Stimulated activated naive CD8-positive, alpha-beta T cell treated with anti-CD3 and anti-CD28 coated beads, Interleukin-15, Interleukin-2, amounts not matched to agents 100 ng/mL and 50 ng/mL, for 24 hours (primary cell): ENCODE measurements at regions not wholly inside any gene's neighbourhood (a gene's known extent, or its start where the extent isn't known, plus 50 kb on each side); places are given as distances from the start of the nearest gene placed in this dataset.

ENCODE experiments used
- H3K27ac Mint-ChIP-seq: one replicate; pipeline ENCODE4 v1.8.0; 2021; ENCODE audit warnings: mild to moderate bottlenecking, mixed read lengths
- H3K27me3 Mint-ChIP-seq: one replicate; pipeline ENCODE4 v1.8.0; 2021; ENCODE audit warnings: mixed read lengths
- H3K36me3 Mint-ChIP-seq: one replicate; pipeline ENCODE4 v1.8.0; 2021; ENCODE audit warnings: low read depth, mixed read lengths
- H3K4me1 Mint-ChIP-seq: one replicate; pipeline ENCODE4 v1.8.0; 2021; ENCODE audit warnings: low read depth, mixed read lengths
- H3K4me3 Mint-ChIP-seq: one replicate; pipeline ENCODE4 v1.8.0; 2021; ENCODE audit warnings: mild to moderate bottlenecking, mixed read lengths
- H3K9me3 Mint-ChIP-seq: one replicate; pipeline ENCODE4 v1.8.0; 2021; ENCODE audit warnings: mixed read lengths

GRCh38 chr1:56062625-56063024 is 516.7 kb downstream of the PLPP3 start:
- H3K36me3 Mint-ChIP-seq, result no peaks in the 10 kb centered on the region
- H3K4me3 Mint-ChIP-seq, result no peak overlapping the region
- no peaks in the 10 kb centered on the region for H3K27me3 Mint-ChIP-seq
- no peaks in the 10 kb centered on the region for H3K4me1 Mint-ChIP-seq
- no peaks in the 10 kb centered on the region for H3K9me3 Mint-ChIP-seq
- H3K27ac Mint-ChIP-seq, result no peak overlapping the region

GRCh38 chr1:56061824-56062223 is 517.5 kb downstream of the PLPP3 start:
- Mint-ChIP-seq H3K36me3 (no peaks in the 10 kb centered on the region), H3K27ac (no peak overlapping the region), H3K9me3 (no peaks in the 10 kb centered on the region), H3K27me3 (no peaks in the 10 kb centered on the region), H3K4me3 (no peak overlapping the region), H3K4me1 (no peaks in the 10 kb centered on the region)

- no peak overlapping the region for H3K27ac Mint-ChIP-seq
- H3K9me3 Mint-ChIP-seq, result no peaks in the 10 kb centered on the region
- H3K36me3 Mint-ChIP-seq, result no peaks in the 10 kb centered on the region
- no peaks in the 10 kb centered on the region for H3K27me3 Mint-ChIP-seq
- H3K4me3 Mint-ChIP-seq, result no peak overlapping the region
- no peaks in the 10 kb centered on the region for H3K4me1 Mint-ChIP-seq
Observed at GRCh38 chr1:56060906-56061305, 518.5 kb downstream of the PLPP3 start.

GRCh38 chr1:56057466-56058405 is 521.6 kb downstream of the PLPP3 start:
- Mint-ChIP-seq H3K4me3 (no peak overlapping the region), H3K27me3 (no peaks in the 10 kb centered on the region), H3K4me1 (no peaks in the 10 kb centered on the region), H3K9me3 (no peaks in the 10 kb centered on the region), H3K27ac (no peak overlapping the region), H3K36me3 (no peaks in the 10 kb centered on the region)

- Mint-ChIP-seq H3K9me3 (no peaks in the 10 kb centered on the region), H3K36me3 (no peaks in the 10 kb centered on the region), H3K27me3 (no peaks in the 10 kb centered on the region), H3K4me1 (no peaks in the 10 kb centered on the region), H3K27ac (no peak overlapping the region), H3K4me3 (no peak overlapping the region)
Observed at GRCh38 chr1:56056438-56057287, 522.7 kb downstream of the PLPP3 start.

- Mint-ChIP-seq H3K27ac (no peak overlapping the region), H3K36me3 (no peaks in the 10 kb centered on the region)
Observed at GRCh38 chr1:56054959-56055358, 524.4 kb downstream of the PLPP3 start.

GRCh38 chr1:56052041-56052440 is 527.3 kb downstream of the PLPP3 start:
- Mint-ChIP-seq H3K27me3 (no peaks in the 10 kb centered on the region), H3K9me3 (peaks cover 3% of the 10 kb centered on the region), H3K27ac (no peak overlapping the region), H3K4me1 (no peaks in the 10 kb centered on the region), H3K36me3 (no peaks in the 10 kb centered on the region), H3K4me3 (no peak overlapping the region)

More at GRCh38 chr1:56054959-56055358, 524.4 kb downstream of the PLPP3 start:
- Mint-ChIP-seq H3K4me3 (no peak overlapping the region), H3K4me1 (no peaks in the 10 kb centered on the region), H3K27me3 (no peaks in the 10 kb centered on the region), H3K9me3 (no peaks in the 10 kb centered on the region)

- no peak overlapping the region for H3K27ac Mint-ChIP-seq
- H3K27me3 Mint-ChIP-seq, result no peaks in the 10 kb centered on the region
- no peak overlapping the region for H3K4me3 Mint-ChIP-seq
- no peaks in the 10 kb centered on the region for H3K4me1 Mint-ChIP-seq
- H3K9me3 Mint-ChIP-seq, result peaks cover 3% of the 10 kb centered on the region
- H3K36me3 Mint-ChIP-seq, result no peaks in the 10 kb centered on the region
Observed at GRCh38 chr1:56050911-56051310, 528.5 kb downstream of the PLPP3 start.

GRCh38 chr1:56045477-56045876 is 533.9 kb downstream of the PLPP3 start:
- no peaks in the 10 kb centered on the region for H3K36me3 Mint-ChIP-seq
- no peaks in the 10 kb centered on the region for H3K27me3 Mint-ChIP-seq
- peaks cover 3% of the 10 kb centered on the region for H3K9me3 Mint-ChIP-seq
- H3K4me1 Mint-ChIP-seq, result no peaks in the 10 kb centered on the region
- no peak overlapping the region for H3K27ac Mint-ChIP-seq
- no peak overlapping the region for H3K4me3 Mint-ChIP-seq

- Mint-ChIP-seq H3K4me3 (no peak overlapping the region), H3K9me3 (peaks cover 3% of the 10 kb centered on the region), H3K4me1 (no peaks in the 10 kb centered on the region), H3K36me3 (no peaks in the 10 kb centered on the region), H3K27ac (no peak overlapping the region), H3K27me3 (no peaks in the 10 kb centered on the region)
Observed at GRCh38 chr1:56045062-56045461, 534.3 kb downstream of the PLPP3 start.

- no peaks in the 10 kb centered on the region for H3K9me3 Mint-ChIP-seq
- H3K27me3 Mint-ChIP-seq, result peaks cover 8% of the 10 kb centered on the region
- H3K36me3 Mint-ChIP-seq, result no peaks in the 10 kb centered on the region
- no peaks in the 10 kb centered on the region for H3K4me1 Mint-ChIP-seq
- H3K27ac Mint-ChIP-seq, result no peak overlapping the region
- no peak overlapping the region for H3K4me3 Mint-ChIP-seq
Observed at GRCh38 chr1:56036479-56036878, 542.9 kb downstream of the PLPP3 start.

GRCh38 chr1:56034847-56035481 is 544.4 kb downstream of the PLPP3 start:
- Mint-ChIP-seq H3K4me1 (no peaks in the 10 kb centered on the region), H3K27ac (no peak overlapping the region), H3K9me3 (no peaks in the 10 kb centered on the region), H3K36me3 (no peaks in the 10 kb centered on the region), H3K4me3 (no peak overlapping the region), H3K27me3 (peaks cover 11% of the 10 kb centered on the region)

- Mint-ChIP-seq H3K9me3 (no peaks in the 10 kb centered on the region), H3K36me3 (no peaks in the 10 kb centered on the region), H3K27me3 (peaks cover 11% of the 10 kb centered on the region), H3K4me1 (no peaks in the 10 kb centered on the region), H3K27ac (no peak overlapping the region), H3K4me3 (no peak overlapping the region)
Observed at GRCh38 chr1:56034222-56034621, 545.1 kb downstream of the PLPP3 start.

- no peak overlapping the region for H3K27ac Mint-ChIP-seq
- H3K9me3 Mint-ChIP-seq, result no peaks in the 10 kb centered on the region
- H3K4me1 Mint-ChIP-seq, result no peaks in the 10 kb centered on the region
- no peaks in the 10 kb centered on the region for H3K36me3 Mint-ChIP-seq
- H3K27me3 Mint-ChIP-seq, result peaks cover 11% of the 10 kb centered on the region
- H3K4me3 Mint-ChIP-seq, result no peak overlapping the region
Observed at GRCh38 chr1:56033321-56034037, 545.9 kb downstream of the PLPP3 start.
